ENCODE measurements at regions not wholly inside any gene's neighbourhood (a gene's known extent, or its start where the extent isn't known, plus 50 kb on each side); places are given as distances from the start of the nearest gene placed in this dataset.

DNA sequence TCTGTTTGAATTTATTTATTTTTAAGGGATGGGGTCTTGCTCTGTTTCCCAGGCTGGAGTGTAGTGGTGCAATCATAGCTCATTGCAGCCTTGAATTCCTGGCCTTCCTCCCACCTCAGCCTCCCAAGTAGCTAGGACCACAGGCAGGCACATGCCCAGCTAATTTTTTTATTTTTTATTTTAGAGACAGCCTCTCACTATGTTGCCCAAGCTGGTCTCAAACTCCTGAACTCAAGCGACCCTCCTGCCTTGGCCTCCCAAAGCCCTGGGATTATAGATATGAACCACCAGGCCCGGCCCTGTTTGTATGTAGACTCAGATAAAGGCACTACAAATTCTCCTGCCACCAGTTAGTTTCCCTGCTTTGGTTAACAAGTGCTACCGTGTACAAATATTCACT, 142.9 kb upstream of the SOX4 start:
- CTCF ChIA-PET: interaction anchor here (0.5 to 0.6 kb wide), 2 partner anchors 21 to 1285 kb away, joined by 3 to 4 read pairs; no protein-coding TSS in a partner anchor
- TF ChIP-seq, protein P1, sequence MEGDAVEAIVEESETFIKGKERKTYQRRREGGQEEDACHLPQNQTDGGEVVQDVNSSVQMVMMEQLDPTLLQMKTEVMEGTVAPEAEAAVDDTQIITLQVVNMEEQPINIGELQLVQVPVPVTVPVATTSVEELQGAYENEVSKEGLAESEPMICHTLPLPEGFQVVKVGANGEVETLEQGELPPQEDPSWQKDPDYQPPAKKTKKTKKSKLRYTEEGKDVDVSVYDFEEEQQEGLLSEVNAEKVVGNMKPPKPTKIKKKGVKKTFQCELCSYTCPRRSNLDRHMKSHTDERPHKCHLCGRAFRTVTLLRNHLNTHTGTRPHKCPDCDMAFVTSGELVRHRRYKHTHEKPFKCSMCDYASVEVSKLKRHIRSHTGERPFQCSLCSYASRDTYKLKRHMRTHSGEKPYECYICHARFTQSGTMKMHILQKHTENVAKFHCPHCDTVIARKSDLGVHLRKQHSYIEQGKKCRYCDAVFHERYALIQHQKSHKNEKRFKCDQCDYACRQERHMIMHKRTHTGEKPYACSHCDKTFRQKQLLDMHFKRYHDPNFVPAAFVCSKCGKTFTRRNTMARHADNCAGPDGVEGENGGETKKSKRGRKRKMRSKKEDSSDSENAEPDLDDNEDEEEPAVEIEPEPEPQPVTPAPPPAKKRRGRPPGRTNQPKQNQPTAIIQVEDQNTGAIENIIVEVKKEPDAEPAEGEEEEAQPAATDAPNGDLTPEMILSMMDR (IDR thresholded peaks at IDR 0.05; ENCODE audit: unreplicated experiment): no peak

DNA sequence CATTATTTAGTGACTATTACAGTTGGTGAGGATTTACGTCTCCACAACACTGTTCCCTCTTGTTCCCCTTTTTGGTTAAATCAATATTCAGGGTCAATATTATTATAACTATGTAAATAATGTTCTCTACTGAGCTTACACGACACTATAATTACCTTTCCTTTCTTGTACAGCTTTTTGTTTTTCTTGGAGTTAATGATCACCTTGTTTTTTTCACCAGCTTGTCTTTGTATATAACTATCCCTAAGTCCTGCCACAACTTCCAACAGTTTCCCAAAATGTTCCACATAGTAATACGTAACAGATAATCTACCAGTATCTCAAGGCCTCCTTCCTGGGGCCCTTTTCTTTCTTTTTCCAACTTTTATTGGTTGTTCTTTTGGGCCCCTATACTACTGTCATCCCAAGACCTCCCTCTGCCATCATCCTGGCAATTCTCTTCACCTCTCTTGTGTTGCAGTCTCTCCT, 142.0 kb upstream of the SOX4 start:
- Mint-ChIP-seq H3K4me3 (ENCODE audit: unreplicated experiment) (no peak overlapping the region), H3K4me1 (ENCODE audit: insufficient read depth, unreplicated experiment) (no peaks in the 10 kb centered on the region), H3K27ac (ENCODE audit: low read depth, unreplicated experiment) (no peak overlapping the region), H3K9me3 (ENCODE audit: unreplicated experiment) (no peaks in the 10 kb centered on the region), H3K36me3 (ENCODE audit: insufficient read depth, unreplicated experiment) (no peaks in the 10 kb centered on the region), H3K27me3 (ENCODE audit: insufficient read depth, unreplicated experiment) (no peaks in the 10 kb centered on the region)
- POLR2A ChIA-PET: interaction anchor here (1.0 kb wide), 1 partner anchor 45 kb away, joined by 3 read pairs; no protein-coding TSS in a partner anchor
- BruUV-seq (replicated peaks): no TSS peak
- intact Hi-C loops (cut with micrococcal nuclease): no loop called here
- TF ChIP-seq, protein P1 (IDR thresholded peaks at IDR 0.05; ENCODE audit: unreplicated experiment): no peak
- DNase-seq (ENCODE audit: unreplicated experiment): no peak
- CTCF ChIA-PET: no interaction called here

More for the DNA sequence above, 142.9 kb upstream of the SOX4 start:
- BruUV-seq (replicated peaks): no TSS peak
- H3K9me3 Mint-ChIP-seq (ENCODE audit: unreplicated experiment): no peaks in the 10 kb centered on the region
- POLR2A ChIA-PET: no interaction called here
- H3K27ac Mint-ChIP-seq (ENCODE audit: low read depth, unreplicated experiment): no peak overlapping the region
- H3K36me3 Mint-ChIP-seq (ENCODE audit: insufficient read depth, unreplicated experiment): no peaks in the 10 kb centered on the region
- intact Hi-C loops (cut with micrococcal nuclease): no loop called here
- DNase-seq (ENCODE audit: unreplicated experiment): no peak
- H3K4me3 Mint-ChIP-seq (ENCODE audit: unreplicated experiment): no peak overlapping the region
- H3K27me3 Mint-ChIP-seq (ENCODE audit: insufficient read depth, unreplicated experiment): no peaks in the 10 kb centered on the region
- no peaks in the 10 kb centered on the region for H3K4me1 Mint-ChIP-seq (ENCODE audit: insufficient read depth, unreplicated experiment)

DNA sequence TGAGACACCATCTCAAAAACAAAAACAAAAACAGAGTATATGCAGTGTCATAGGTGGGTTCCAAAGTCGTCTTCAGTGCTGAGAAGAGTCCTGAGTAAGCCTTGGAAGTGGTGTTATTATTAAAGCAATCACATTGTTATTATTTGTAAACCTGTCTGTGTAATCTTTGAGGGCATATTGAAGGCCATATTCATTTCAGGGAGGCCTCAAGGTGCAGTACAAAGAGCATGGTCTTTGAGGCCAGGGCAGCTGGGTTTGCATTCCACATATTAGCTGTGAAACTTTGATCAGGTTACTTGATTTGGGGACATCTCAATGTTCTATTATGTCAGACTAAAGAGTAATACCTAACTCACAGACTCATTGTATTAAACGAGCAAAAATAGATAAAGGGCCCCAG, 139.3 kb upstream of the SOX4 start:
- Mint-ChIP-seq H3K4me1 (ENCODE audit: insufficient read depth, unreplicated experiment) (no peaks in the 10 kb centered on the region), H3K9me3 (ENCODE audit: unreplicated experiment) (no peaks in the 10 kb centered on the region), H3K36me3 (ENCODE audit: insufficient read depth, unreplicated experiment) (no peaks in the 10 kb centered on the region), H3K4me3 (ENCODE audit: unreplicated experiment) (no peak overlapping the region), H3K27ac (ENCODE audit: low read depth, unreplicated experiment) (no peak overlapping the region), H3K27me3 (ENCODE audit: insufficient read depth, unreplicated experiment) (no peaks in the 10 kb centered on the region)
- TF ChIP-seq, protein P1 (IDR thresholded peaks at IDR 0.05; ENCODE audit: unreplicated experiment): no peak
- ChIA-PET CTCF (interaction anchor here (0.7 kb wide), 1 partner anchor 21 kb away, joined by 5 read pairs; no protein-coding TSS in a partner anchor), POLR2A (interaction anchor here (0.8 kb wide), 1 partner anchor 12 kb away, joined by 3 read pairs; no protein-coding TSS in a partner anchor)
- intact Hi-C loops (cut with micrococcal nuclease): no loop called here
- DNase-seq (ENCODE audit: unreplicated experiment): no peak
- no TSS peak for BruUV-seq (replicated peaks)

DNA sequence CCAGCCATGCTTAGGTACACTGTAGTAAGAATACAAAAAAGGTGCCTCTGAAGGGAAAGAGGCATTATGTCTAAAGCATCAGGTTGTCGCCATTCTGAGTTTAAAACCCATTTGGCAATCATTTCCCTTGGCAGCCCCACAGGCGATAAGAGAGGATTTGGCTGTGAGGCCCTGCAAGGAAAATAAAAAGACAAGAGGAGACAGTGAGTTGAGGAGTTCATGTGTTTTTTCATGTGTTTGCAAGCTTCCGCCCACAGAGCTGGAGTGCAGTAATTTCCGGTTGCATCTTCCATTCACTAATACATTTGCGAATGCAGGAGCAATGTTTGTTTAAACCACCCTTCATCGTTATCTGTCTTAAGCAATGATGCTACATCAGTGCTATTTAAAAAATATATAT, 138.5 kb upstream of the SOX4 start:
- H3K36me3 Mint-ChIP-seq (ENCODE audit: insufficient read depth, unreplicated experiment): no peaks in the 10 kb centered on the region

More for the DNA sequence above, 138.5 kb upstream of the SOX4 start:
- CTCF ChIA-PET: no interaction called here
- POLR2A ChIA-PET: no interaction called here
- Mint-ChIP-seq H3K4me1 (ENCODE audit: insufficient read depth, unreplicated experiment) (no peaks in the 10 kb centered on the region), H3K4me3 (ENCODE audit: unreplicated experiment) (no peak overlapping the region), H3K27me3 (ENCODE audit: insufficient read depth, unreplicated experiment) (no peaks in the 10 kb centered on the region), H3K9me3 (ENCODE audit: unreplicated experiment) (no peaks in the 10 kb centered on the region), H3K27ac (ENCODE audit: low read depth, unreplicated experiment) (no peak overlapping the region)
- BruUV-seq (replicated peaks): no TSS peak
- TF ChIP-seq, protein P1 (IDR thresholded peaks at IDR 0.05; ENCODE audit: unreplicated experiment): no peak
- intact Hi-C loops (cut with micrococcal nuclease): no loop called here
- no peak for DNase-seq (ENCODE audit: unreplicated experiment)

All from MCF 10A (cell line).